ENCODE measurements at regions not wholly inside any gene's neighbourhood (a gene's known extent, or its start where the extent isn't known, plus 50 kb on each side); places are given as distances from the start of the nearest gene placed in this dataset.

GRCh38 chr21:43339668-43340067, 87.3 kb downstream of the SIK1 start:
- H3K4me3 ChIP-seq (ENCODE audit: low read depth, low read length), result no peak overlapping the region
- TF ChIP-seq CTCF (IDR thresholded peaks at IDR 0.05; ENCODE audit: insufficient read depth, low read length), result no peak
- no peak for DNase-seq (ENCODE audit: low read depth)

- no peak overlapping the region for H3K4me3 ChIP-seq (ENCODE audit: low read depth, low read length)
- DNase-seq (ENCODE audit: low read depth), result no peak
- no peak for TF ChIP-seq CTCF (IDR thresholded peaks at IDR 0.05; ENCODE audit: insufficient read depth, low read length)
These were observed 88.0 kb downstream of the SIK1 start for GRCh38 chr21:43338951-43339350.

- no peak for TF ChIP-seq CTCF (IDR thresholded peaks at IDR 0.05; ENCODE audit: insufficient read depth, low read length)
- no peak overlapping the region for H3K4me3 ChIP-seq (ENCODE audit: low read depth, low read length)
- DNase-seq (ENCODE audit: low read depth), result no peak
These were observed 88.9 kb downstream of the SIK1 start for GRCh38 chr21:43337901-43338655.

- H3K4me3 ChIP-seq (ENCODE audit: low read depth, low read length), result no peak overlapping the region
- TF ChIP-seq CTCF (IDR thresholded peaks at IDR 0.05; ENCODE audit: insufficient read depth, low read length), result no peak
- no peak for DNase-seq (ENCODE audit: low read depth)
These were observed 91.8 kb downstream of the SIK1 start for GRCh38 chr21:43335119-43335518.

GRCh38 chr21:43334214-43334958, 92.5 kb downstream of the SIK1 start:
- no peak for DNase-seq (ENCODE audit: low read depth)
- H3K4me3 ChIP-seq (ENCODE audit: low read depth, low read length), result no peak overlapping the region
- no peak for TF ChIP-seq CTCF (IDR thresholded peaks at IDR 0.05; ENCODE audit: insufficient read depth, low read length)

GRCh38 chr21:43333298-43334062, 93.5 kb downstream of the SIK1 start:
- DNase-seq (ENCODE audit: low read depth), result peak; percentile 67
- H3K4me3 ChIP-seq (ENCODE audit: low read depth, low read length), result no peak overlapping the region
- TF ChIP-seq CTCF (IDR thresholded peaks at IDR 0.05; ENCODE audit: insufficient read depth, low read length), result no peak

Measured in fibroblast of the aortic adventitia (primary cell).